ENCODE measurements at regions not wholly inside any gene's neighbourhood (a gene's known extent, or its start where the extent isn't known, plus 50 kb on each side); places are given as distances from the start of the nearest gene placed in this dataset.

- TF ChIP-seq, protein P1, sequence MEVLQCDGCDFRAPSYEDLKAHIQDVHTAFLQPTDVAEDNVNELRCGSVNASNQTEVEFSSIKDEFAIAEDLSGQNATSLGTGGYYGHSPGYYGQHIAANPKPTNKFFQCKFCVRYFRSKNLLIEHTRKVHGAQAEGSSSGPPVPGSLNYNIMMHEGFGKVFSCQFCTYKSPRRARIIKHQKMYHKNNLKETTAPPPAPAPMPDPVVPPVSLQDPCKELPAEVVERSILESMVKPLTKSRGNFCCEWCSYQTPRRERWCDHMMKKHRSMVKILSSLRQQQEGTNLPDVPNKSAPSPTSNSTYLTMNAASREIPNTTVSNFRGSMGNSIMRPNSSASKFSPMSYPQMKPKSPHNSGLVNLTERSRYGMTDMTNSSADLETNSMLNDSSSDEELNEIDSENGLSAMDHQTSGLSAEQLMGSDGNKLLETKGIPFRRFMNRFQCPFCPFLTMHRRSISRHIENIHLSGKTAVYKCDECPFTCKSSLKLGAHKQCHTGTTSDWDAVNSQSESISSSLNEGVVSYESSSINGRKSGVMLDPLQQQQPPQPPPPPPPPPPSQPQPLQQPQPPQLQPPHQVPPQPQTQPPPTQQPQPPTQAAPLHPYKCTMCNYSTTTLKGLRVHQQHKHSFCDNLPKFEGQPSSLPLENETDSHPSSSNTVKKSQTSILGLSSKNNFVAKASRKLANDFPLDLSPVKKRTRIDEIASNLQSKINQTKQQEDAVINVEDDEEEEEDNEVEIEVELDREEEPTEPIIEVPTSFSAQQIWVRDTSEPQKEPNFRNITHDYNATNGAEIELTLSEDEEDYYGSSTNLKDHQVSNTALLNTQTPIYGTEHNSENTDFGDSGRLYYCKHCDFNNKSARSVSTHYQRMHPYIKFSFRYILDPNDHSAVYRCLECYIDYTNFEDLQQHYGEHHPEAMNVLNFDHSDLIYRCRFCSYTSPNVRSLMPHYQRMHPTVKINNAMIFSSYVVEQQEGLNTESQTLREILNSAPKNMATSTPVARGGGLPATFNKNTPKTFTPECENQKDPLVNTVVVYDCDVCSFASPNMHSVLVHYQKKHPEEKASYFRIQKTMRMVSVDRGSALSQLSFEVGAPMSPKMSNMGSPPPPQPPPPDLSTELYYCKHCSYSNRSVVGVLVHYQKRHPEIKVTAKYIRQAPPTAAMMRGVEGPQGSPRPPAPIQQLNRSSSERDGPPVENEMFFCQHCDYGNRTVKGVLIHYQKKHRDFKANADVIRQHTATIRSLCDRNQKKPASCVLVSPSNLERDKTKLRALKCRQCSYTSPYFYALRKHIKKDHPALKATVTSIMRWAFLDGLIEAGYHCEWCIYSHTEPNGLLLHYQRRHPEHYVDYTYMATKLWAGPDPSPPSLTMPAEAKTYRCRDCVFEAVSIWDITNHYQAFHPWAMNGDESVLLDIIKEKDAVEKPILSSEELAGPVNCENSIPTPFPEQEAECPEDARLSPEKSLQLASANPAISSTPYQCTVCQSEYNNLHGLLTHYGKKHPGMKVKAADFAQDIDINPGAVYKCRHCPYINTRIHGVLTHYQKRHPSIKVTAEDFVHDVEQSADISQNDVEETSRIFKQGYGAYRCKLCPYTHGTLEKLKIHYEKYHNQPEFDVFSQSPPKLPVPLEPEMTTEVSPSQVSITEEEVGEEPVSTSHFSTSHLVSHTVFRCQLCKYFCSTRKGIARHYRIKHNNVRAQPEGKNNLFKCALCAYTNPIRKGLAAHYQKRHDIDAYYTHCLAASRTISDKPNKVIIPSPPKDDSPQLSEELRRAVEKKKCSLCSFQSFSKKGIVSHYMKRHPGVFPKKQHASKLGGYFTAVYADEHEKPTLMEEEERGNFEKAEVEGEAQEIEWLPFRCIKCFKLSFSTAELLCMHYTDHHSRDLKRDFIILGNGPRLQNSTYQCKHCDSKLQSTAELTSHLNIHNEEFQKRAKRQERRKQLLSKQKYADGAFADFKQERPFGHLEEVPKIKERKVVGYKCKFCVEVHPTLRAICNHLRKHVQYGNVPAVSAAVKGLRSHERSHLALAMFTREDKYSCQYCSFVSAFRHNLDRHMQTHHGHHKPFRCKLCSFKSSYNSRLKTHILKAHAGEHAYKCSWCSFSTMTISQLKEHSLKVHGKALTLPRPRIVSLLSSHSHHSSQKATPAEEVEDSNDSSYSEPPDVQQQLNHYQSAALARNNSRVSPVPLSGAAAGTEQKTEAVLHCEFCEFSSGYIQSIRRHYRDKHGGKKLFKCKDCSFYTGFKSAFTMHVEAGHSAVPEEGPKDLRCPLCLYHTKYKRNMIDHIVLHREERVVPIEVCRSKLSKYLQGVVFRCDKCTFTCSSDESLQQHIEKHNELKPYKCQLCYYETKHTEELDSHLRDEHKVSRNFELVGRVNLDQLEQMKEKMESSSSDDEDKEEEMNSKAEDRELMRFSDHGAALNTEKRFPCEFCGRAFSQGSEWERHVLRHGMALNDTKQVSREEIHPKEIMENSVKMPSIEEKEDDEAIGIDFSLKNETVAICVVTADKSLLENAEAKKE (CRISPR knock-in tag; IDR thresholded peaks at IDR 0.05) = no peak
- TF ChIP-seq STAT1 (IDR thresholded peaks at IDR 0.05; ENCODE audit: unreplicated experiment) = no peak
- TF ChIP-seq EZH2 (IDR thresholded peaks at IDR 0.05; ENCODE audit: low read depth, unreplicated experiment) = no peak
- TF ChIP-seq ZNF114 (CRISPR knock-in tag; IDR thresholded peaks at IDR 0.05) = no peak
- no peak for TF ChIP-seq JUNB (IDR thresholded peaks at IDR 0.05; ENCODE audit: unreplicated experiment)
Measured at GRCh38 chr11:20293992-20294391, 69.5 kb upstream of the HTATIP2 start (continued).

DNA sequence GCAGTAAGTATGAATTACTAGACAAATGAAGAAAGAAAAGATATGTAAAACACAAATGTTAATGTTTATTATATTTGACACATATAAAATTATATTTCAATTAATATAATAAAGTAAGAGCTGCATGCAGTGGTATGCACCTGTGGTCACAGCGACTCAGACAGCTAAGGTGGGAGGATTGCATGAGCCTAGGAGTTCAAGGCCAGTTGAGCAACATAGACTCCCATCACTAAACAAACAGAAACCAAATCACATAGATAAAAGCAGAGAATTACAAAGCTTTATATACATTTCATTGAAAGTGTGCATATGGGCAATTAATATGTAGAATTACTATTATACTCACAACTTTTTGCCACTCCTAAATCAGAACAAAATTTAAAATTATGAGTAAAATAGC, 70.0 kb upstream of the HTATIP2 start:
- no peaks in the 10 kb centered on the region for H3F3A ChIP-seq (replicated peaks; ENCODE audit: low read depth)
- H3K4me3 ChIP-seq = no peak overlapping the region
- ATAC-seq (no peak), DNase-seq (ENCODE audit: low spot score) (no peak)
- no peaks in the 10 kb centered on the region for H3K79me2 ChIP-seq (replicated peaks; ENCODE audit: insufficient read depth)
- Mint-ChIP-seq H3K9me3 (no peaks in the 10 kb centered on the region), H3K36me3 (ENCODE audit: low read depth) (no peaks in the 10 kb centered on the region), H3K27me3 (ENCODE audit: insufficient read depth, low read depth, poor library complexity) (peaks cover 2% of the 10 kb centered on the region), H3K4me1 (peaks cover under 1% of the 10 kb centered on the region; the same call in 2 of the 3 replicates), H3K27ac (no peak overlapping the region), H3K4me3 (no peak overlapping the region)
- no peak overlapping the region for H2AFZ ChIP-seq
- TF ChIP-seq POLR2AphosphoS5 (IDR thresholded peaks at IDR 0.05; ENCODE audit: low read depth) (no peak), STAT1 (IDR thresholded peaks at IDR 0.05; ENCODE audit: unreplicated experiment) (no peak), JUNB (IDR thresholded peaks at IDR 0.05; ENCODE audit: unreplicated experiment) (no peak), ETS1 (IDR thresholded peaks at IDR 0.05) (no peak), CREB1 (CRISPR knock-in tag; IDR thresholded peaks at IDR 0.05; ENCODE audit: low read depth) (no peak), EZH2 (IDR thresholded peaks at IDR 0.05; ENCODE audit: low read depth, unreplicated experiment) (no peak)
- TF ChIP-seq, protein P2, sequence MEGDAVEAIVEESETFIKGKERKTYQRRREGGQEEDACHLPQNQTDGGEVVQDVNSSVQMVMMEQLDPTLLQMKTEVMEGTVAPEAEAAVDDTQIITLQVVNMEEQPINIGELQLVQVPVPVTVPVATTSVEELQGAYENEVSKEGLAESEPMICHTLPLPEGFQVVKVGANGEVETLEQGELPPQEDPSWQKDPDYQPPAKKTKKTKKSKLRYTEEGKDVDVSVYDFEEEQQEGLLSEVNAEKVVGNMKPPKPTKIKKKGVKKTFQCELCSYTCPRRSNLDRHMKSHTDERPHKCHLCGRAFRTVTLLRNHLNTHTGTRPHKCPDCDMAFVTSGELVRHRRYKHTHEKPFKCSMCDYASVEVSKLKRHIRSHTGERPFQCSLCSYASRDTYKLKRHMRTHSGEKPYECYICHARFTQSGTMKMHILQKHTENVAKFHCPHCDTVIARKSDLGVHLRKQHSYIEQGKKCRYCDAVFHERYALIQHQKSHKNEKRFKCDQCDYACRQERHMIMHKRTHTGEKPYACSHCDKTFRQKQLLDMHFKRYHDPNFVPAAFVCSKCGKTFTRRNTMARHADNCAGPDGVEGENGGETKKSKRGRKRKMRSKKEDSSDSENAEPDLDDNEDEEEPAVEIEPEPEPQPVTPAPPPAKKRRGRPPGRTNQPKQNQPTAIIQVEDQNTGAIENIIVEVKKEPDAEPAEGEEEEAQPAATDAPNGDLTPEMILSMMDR (conservative IDR thresholded peaks at IDR 0.05; ENCODE audit: low read depth in 2 of 2) = no peak
- H3K27me3 ChIP-seq (ENCODE audit: insufficient read depth) = no peaks in the 10 kb centered on the region
- no peak overlapping the region for H3K27ac ChIP-seq (ENCODE audit: low read depth)
- no peaks in the 10 kb centered on the region for H3K4me1 ChIP-seq (ENCODE audit: insufficient read depth)
- no peaks in the 10 kb centered on the region for H3K9me2 ChIP-seq (ENCODE audit: insufficient read depth)
- H3K4me2 ChIP-seq = no peak overlapping the region
- H3K36me3 ChIP-seq (ENCODE audit: insufficient read depth) = no peaks in the 10 kb centered on the region
- H4K20me1 ChIP-seq (replicated peaks; ENCODE audit: insufficient read depth) = no peaks in the 10 kb centered on the region

Measured in GM23338 (cell line).